Peyer's patch (tissue), 4 donors: ENCODE measurements at regions not wholly inside any gene's neighbourhood (a gene's known extent, or its start where the extent isn't known, plus 50 kb on each side); places are given as distances from the start of the nearest gene placed in this dataset.

Source experiments
- POLR2A ChIP-seq, 2 donors: fragments of 450-650 bp; IDR thresholded peaks; one replicate each; pipeline ENCODE4 v1.5.1; 2017; ENCODE audit warnings: antibody characterized with exemption in 2 of 2, mild to moderate bottlenecking in 2 of 2, moderate library complexity in 2 of 2
- TF ChIP-seq, protein P1 (sequence below), 6 experiments: fragments of 450-650 bp in 4 of 6; fragments of 200-600 bp in 2 of 6; sonication (generic) in 1 of 6; IDR thresholded peaks; one replicate each; pipeline ENCODE4 v1.5.1; 2017 to 2019; ENCODE audit warnings: antibody characterized with exemption in 6 of 6, mild to moderate bottlenecking in 3 of 6, moderate library complexity in 1 of 6

DNA sequence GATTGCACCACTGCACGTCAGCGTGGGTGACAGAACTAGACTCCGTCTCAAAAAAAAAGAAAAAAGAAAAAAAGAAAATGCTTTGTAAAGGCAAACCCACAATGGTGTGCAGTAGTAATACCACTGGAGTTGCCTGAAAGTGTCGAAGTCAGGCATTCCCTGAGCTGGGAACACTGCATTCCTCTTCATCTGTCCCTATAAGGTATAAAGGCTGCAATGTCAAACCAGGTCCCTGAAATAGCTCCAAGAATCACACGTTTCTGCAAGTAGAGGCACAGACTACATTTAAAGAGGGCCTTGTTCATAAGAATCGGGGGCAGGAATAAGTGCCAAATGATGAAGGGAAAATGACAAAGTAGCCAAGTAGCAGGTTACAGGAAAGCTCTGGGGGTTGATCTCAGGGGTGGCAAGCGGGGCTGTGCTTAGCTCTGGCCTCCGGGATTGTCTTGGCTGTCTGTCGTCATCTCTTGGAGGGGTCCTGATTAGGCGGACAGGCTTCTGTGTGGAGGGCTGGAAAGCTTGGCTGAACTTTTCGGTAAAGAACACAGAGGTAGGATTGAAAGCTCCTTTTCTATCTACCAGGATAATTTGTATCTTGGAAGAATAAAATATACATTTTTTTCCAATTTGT is 109.1 kb downstream of the PFKFB3 start:
- TF ChIP-seq, protein P1, sequence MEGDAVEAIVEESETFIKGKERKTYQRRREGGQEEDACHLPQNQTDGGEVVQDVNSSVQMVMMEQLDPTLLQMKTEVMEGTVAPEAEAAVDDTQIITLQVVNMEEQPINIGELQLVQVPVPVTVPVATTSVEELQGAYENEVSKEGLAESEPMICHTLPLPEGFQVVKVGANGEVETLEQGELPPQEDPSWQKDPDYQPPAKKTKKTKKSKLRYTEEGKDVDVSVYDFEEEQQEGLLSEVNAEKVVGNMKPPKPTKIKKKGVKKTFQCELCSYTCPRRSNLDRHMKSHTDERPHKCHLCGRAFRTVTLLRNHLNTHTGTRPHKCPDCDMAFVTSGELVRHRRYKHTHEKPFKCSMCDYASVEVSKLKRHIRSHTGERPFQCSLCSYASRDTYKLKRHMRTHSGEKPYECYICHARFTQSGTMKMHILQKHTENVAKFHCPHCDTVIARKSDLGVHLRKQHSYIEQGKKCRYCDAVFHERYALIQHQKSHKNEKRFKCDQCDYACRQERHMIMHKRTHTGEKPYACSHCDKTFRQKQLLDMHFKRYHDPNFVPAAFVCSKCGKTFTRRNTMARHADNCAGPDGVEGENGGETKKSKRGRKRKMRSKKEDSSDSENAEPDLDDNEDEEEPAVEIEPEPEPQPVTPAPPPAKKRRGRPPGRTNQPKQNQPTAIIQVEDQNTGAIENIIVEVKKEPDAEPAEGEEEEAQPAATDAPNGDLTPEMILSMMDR (IDR thresholded peaks at IDR 0.05) = no peak
- no peak for TF ChIP-seq POLR2A (IDR thresholded peaks at IDR 0.05)
